HG03439 (cell line): ENCODE measurements at regions not wholly inside any gene's neighbourhood (a gene's known extent, or its start where the extent isn't known, plus 50 kb on each side); places are given as distances from the start of the nearest gene placed in this dataset.

Source experiments
- ATAC-seq: cut with Tn5 transposase; IDR thresholded peaks from one replicate; pipeline ENCODE4 v1.9.1; 2021; ENCODE audit warnings: mild to moderate bottlenecking, moderate library complexity; ENCODE audit not compliant: unreplicated experiment

DNA sequence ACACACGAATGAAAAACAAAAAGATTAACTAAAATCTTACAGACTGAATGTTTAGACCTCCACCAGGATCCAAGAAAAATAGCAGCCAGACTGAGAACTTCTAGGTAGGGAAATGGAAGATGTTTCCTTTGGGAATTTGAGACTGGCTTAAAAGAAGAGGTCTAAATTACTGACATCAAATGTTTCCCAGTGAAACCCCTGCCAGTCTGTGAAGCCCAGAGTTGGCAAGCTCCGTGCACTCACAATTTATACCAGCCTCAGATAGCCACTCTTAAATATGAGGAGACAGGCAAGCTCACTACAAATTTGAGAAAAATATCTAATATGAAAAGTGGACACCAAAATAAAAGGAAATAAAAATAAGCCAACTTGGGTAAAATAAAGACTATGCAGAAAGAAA lies 700.5 kb upstream of the ZNF385D start:
- no peak for ATAC-seq

- ATAC-seq, result no peak
Measured at GRCh38 chr3:22453906-22454535, 703.0 kb upstream of the ZNF385D start.

GRCh38 chr3:22469995-22470394 lies 719.0 kb upstream of the ZNF385D start:
- ATAC-seq, result no peak

GRCh38 chr3:22471557-22471956 lies 720.5 kb upstream of the ZNF385D start:
- no peak for ATAC-seq

GRCh38 chr3:22474706-22475445 lies 723.9 kb upstream of the ZNF385D start:
- ATAC-seq, result no peak

DNA sequence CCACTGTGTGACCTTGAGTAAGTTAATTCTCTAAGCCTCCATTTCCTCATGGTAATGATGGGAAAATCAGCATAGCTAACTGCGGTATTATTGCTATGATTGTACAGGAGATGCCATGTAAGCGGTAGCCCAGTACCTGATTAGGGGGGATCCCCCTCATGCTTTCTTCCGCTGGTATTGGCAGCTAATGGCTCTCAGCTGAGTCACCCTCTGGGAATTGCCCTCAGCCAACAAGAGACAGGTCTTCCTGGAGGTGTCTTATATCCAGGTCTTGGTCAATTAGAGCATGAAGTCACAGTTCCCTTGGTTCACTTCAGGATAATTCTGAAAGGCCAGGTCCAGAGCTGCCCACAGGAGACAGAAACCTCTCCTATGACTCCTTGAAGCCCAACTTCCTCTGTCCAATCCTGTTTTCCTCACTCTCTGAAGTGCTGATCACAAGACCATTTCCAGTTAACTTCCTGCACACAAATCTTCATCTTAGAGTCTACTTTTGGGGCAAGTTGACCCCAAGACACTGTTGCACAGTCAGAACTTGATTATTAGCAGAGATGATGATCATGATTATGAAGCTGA lies 724.7 kb upstream of the ZNF385D start:
- no peak for ATAC-seq

DNA sequence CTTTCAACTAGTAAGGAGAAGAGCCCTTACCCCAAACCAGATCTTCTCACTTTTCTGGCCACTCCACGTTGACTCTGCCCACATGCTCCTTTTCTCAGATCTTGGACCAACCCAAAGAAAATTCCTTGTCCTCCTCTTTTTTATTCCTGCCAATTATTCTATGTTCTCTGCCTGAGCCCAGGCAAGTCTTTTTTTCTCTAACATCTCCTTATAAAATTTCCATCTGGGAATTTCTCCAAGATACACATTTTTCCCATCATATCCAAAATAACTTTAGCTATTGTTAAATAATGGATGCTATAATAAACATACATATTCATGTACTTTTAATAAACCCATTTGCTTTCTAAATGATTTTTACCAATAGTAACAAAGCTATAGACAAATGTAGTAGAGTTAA lies 726.0 kb upstream of the ZNF385D start:
- no peak for ATAC-seq

GRCh38 chr3:22485954-22486353 lies 717.2 kb upstream of the UBE2E2 start:
- no peak for ATAC-seq

- no peak for ATAC-seq
Measured at GRCh38 chr3:22490747-22491146, 712.4 kb upstream of the UBE2E2 start.

DNA sequence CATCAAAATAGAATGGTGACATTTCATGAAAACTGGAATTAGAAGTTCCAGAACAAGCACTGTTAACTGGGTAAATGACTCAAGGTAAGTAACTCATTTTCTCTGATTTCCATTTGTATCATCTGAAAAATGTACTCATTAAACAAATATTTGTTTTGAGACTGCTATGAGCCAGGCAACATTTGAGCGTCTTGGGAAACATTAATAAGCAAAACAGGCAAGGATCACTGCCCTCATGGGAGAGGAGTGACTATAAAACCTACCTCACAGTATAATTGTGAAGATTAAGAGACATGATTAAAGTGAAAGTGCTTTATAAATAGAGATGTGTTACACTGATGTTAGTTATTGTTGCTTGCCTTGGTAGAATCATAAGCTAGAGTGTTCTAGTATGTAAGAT lies 711.8 kb upstream of the UBE2E2 start:
- ATAC-seq, result no peak

- no peak for ATAC-seq
Measured at GRCh38 chr3:22492342-22492741, 710.8 kb upstream of the UBE2E2 start.

- no peak for ATAC-seq
Measured at GRCh38 chr3:22495241-22495640, 707.9 kb upstream of the UBE2E2 start.

GRCh38 chr3:22495791-22496190 lies 707.3 kb upstream of the UBE2E2 start:
- ATAC-seq, result no peak

GRCh38 chr3:22496641-22497040 lies 706.5 kb upstream of the UBE2E2 start:
- ATAC-seq, result no peak

DNA sequence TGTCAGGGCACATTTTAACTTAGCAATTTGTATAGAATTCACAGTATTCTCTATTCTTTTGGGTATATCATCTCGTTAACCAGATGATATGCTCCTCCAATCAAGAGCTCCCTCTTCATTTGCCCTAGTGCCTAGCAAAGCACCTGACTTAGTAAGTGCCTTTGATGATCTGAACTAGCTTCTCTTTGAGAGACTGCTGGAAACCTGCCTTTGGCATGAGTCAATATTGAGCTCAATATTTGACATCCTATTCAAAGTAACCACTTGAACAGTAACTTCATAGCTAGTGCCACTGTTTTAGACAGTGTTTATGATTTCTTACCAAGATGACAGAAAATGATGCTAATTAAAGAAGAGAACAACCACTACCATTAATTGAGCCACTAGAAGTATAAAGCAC lies 696.3 kb upstream of the UBE2E2 start:
- ATAC-seq, result no peak

DNA sequence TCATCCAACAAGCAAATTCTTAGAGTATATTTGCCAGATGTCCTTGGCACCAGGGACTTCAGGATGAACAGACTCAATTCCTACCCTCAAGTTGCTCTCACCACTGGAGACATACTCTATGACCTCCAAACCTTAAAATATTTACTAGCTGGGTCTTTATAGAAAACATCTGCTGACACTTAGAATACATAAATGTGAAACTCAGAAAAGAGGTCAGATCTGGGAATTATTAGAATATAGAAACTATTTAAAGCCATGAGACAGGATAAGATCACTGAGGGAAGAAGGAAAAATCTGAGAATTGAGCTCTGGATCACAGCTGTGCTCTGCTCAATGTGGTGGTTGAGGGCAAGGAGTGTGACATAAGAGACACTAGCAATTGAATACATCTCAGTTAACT lies 695.4 kb upstream of the UBE2E2 start:
- ATAC-seq, result no peak

GRCh38 chr3:22523925-22524324 lies 679.2 kb upstream of the UBE2E2 start:
- no peak for ATAC-seq

- ATAC-seq, result no peak
Measured at GRCh38 chr3:22526266-22526837, 676.8 kb upstream of the UBE2E2 start.

DNA sequence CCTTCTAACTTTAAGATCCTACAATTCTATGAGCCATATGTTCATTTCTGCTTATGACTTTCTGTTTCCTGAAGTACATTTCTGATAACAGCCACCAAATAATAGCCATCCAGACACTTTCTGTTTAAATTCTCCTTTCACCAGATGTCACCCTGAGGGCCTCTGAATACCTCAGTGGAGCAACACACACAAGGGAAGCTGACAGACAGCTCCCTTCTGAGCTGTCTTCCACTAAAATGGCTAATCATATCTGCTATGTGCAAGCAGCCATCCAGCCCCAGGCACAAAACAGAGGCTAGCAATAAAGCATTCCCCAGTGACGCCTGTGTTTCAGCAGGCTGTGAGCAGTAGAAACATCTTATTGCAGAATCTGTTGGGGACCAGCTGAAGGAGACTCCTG lies 666.6 kb upstream of the UBE2E2 start:
- ATAC-seq, result no peak

GRCh38 chr3:22537560-22537959 lies 665.6 kb upstream of the UBE2E2 start:
- ATAC-seq, result no peak

- no peak for ATAC-seq
Measured at GRCh38 chr3:22542311-22542710, 660.8 kb upstream of the UBE2E2 start.
